ENCODE measurements at regions not wholly inside any gene's neighbourhood (a gene's known extent, or its start where the extent isn't known, plus 50 kb on each side); places are given as distances from the start of the nearest gene placed in this dataset.

DNA sequence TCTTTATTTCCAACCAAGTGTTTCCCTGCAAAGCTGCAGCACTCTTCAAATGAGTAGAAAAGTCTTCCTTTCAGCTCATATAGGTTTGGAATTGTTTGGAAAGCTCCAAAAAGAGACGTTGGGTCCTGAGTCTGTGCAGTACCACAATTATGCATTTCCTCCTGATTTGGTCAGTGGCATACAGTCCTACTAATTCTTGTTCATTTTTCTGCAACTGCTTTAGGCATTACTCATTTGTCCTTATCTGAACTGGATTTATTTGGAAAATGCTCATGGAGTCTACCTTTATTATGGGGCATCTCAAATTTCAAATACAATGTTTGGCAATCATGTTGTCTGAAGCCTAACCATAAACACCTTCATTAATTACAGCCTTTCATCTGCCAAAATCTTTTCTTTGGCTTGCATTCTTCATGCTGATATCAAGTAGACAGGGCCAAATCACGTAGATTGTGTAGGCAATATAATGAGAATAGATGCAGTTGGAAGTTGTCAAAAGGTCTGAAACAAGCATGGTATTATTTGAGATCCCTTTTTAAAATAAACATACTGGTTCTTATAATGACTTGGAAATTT lies 232.8 kb downstream of the TLE1 start:
- TF ChIP-seq ZNF788 (CRISPR knock-in tag; IDR thresholded peaks at IDR 0.05; ENCODE audit: borderline replicate concordance) (no peak), MXI1 (IDR thresholded peaks at IDR 0.05; ENCODE audit: borderline replicate concordance, low read depth, low read length) (no peak), SIN3A (IDR thresholded peaks at IDR 0.05; ENCODE audit: borderline replicate concordance, low read depth, low read length) (no peak), ZNF746 (CRISPR knock-in tag; IDR thresholded peaks at IDR 0.05) (no peak), SMAD3 (CRISPR knock-in tag; IDR thresholded peaks at IDR 0.05) (no peak)
